Iris pigment epithelial cell (primary cell): ENCODE measurements at regions not wholly inside any gene's neighbourhood (a gene's known extent, or its start where the extent isn't known, plus 50 kb on each side); places are given as distances from the start of the nearest gene placed in this dataset.
A peak's percentile ranks its signal among the peaks of the same experiment; 100 is the strongest.

Source experiments
- DNase-seq: peaks from one replicate; pipeline ENCODE4 v3.0.0-alpha.2; 2011; ENCODE audit warnings: low read depth

DNA sequence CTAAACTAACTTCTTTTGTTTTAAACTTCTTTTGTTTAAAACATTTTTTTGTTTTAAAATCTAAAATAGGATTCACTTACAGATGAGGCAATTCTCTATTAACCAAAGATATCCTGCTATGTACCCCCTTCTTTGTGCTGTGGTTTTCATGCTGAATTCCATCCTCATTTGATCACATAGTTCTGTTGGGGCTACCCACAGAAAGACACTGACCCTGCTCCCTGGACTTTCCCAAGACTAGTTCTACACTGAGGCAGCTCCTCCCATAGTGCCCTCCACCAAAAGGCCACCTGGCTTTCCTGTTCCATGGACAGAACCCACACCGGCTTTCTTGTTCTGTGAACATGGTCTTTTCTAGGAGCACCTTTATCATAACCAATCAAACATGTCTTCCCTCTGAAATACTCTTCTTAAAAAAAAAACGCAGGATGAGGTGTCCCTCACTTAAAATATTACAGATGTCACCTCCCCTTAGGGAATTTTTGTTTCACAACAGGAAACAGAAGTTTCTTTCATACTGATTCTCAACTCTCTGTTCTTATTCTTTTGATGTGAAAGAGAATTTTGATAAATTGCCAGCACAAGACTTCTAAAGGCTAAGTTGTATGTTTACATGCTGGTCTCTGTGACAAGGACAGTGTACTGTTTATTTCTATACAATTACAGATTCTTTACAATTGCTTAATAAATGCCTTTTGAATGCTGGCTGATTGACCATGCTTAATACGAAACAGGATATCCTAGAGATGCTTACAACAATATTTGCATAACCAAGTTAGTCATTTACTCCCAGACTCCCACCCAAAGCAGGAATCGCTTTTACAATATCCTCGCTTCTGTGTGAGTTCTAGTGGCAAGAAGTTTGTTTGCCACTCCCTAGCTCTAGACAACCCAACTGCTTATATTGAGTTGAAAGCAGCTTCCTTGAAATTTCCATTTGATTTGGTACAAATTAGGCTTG is 300.4 kb downstream of the DTWD2 start:
- DNase-seq: no peak

DNA sequence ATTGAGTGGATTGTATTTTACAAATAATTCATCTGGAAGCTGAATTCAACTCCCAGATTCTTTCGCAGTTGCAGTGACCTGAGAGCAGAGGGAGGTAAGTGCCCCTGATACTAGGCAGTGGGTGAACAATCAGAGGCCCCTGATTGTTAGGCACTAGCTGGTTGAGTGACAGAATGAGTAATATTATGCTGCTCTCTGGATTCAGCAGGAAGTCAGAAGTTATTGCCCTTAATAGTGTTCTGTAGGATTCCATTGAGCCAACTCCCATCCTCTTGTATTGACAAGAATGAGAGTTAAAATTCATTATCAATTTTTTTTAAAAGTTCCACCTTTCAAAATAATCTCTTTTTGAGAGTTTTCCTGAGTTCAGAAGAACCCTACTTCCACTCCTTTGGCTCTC is 301.2 kb downstream of the DTWD2 start:
- no peak for DNase-seq

DNA sequence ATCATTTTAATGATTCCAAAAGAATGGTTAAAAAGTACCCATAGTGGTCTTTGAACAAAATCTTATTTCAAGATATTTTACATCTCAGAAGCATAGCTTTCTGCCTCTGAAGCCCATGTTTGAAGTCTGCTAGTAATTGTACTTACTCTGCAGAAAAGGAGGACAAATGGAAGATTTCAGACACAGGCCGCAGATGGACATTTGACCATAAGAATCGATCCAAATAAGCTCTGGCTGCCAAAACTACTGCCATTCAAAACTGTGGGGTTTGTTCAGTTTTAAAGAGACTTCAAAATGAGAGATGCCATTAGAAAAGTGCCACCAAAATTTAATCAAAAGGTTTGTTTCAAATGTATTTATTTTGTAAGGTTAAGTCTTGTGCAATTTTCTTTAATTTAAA is 306.7 kb downstream of the DTWD2 start:
- DNase-seq: no peak

DNA sequence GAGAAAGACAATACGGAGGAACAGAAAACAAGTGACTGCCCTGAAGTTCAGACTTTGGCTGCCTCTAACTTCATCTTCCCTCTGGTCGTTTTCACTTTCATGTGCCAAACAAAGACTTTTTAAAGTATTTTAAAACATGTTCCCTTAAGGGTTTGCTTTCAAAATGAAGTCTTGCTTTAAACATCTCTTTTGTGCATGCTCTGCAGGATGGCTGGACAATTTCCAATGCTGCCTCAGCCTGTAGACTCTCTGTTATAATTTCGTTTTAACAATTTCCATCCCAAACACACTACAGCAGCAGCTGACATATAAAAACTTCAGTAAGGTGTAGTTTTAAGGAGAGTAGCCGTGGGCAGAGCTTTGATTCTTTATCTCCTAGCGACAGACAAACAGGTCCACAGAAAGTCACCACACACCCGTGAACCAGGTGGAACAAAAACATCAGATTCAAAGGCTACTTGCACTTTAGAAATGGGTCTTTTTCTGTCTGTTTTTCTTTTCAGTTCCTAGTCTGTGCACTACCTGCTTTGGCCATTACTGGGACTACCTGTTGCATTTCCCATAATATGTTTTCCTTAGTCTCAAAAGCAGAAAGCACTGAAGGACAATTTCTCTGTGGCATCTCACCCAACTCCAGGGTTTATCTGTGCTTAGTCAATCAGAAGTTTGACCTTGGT is 308.9 kb downstream of the DTWD2 start:
- DNase-seq: no peak

DNA sequence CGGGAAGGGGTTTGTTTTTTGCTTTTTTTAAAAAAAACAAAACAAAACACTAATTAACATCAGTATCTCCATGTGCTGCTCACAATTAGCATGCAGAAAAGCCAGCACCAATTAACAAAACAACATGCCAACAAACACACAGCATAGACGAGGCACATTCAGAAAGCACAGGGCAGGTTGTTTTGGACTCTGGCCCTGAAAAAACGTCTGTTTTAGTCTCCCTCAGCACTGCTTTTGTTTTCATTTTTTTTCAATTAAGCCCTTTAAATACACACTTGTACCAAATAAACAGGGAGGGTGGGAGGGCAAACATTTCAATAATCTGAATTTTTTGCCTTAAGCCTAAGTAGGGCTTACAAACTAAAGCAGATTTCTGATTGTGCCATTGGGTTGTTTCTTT is 309.6 kb downstream of the DTWD2 start:
- DNase-seq: no peak

DNA sequence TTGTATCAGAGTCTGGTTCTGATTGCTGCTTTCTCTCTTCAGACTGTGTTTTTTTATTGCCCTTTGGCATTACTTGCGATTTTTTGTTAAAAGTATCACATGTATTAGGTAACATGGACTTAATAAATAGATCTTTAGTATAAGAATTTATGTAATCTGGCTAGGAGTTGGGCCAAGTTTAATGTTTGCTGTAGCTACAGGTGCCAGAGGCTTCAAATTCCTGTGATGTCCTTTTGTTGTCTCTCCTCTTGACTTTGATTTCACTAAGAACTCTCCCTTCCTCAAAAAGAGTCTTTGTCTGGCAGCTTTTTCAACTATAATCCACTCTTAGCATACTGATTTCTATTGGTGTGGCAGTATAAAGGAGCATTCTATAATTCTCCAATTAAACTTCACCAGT is 313.1 kb downstream of the DTWD2 start:
- no peak for DNase-seq

GRCh38 chr5:118657576-118657975 is 330.8 kb downstream of the DTWD2 start:
- DNase-seq: no peak

- DNase-seq: no peak
Observed at GRCh38 chr5:118653872-118654271, 334.5 kb downstream of the DTWD2 start.

DNA sequence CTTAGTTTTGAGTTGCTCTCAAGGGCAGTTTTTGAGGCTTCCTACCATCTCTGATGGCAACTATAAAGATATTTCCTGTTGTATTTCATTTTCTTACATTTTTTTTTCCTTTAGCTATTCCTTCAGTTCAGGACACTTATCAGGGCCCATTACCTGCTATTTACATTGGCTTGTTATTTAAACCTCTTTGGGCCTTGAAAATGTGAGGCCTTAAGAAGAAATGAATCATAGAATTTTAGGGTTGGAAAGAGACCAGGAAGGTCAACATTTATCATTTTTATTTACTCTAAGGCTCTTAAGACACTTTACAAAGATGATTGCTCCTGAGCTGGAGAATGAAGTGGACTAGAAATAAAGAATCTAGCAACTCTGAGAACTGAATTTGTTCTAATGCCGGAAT is 335.2 kb downstream of the DTWD2 start:
- DNase-seq: no peak

DNA sequence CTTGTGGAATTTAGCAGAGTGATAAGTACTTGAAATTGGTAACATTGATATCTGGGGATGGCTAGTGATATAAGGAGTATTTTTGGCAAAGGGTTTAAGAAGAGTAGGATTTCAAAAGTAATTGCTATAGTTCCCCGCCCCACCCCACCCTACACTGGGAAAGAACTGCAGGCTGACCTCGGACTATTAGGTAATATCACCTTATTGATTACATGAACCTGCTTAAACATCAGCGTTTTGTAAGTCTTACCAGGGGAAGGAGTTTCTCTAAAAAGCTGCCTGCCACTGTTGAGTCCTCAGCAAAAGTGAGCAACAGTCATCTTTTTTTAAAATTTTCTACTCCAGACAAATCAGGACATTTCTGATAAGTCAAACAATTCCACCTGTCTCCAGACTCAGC is 337.3 kb downstream of the DTWD2 start:
- no peak for DNase-seq

- no peak for DNase-seq
Observed at GRCh38 chr5:118647587-118647986, 340.8 kb downstream of the DTWD2 start.

- DNase-seq: no peak
Observed at GRCh38 chr5:118646917-118647316, 341.4 kb downstream of the DTWD2 start.

DNA sequence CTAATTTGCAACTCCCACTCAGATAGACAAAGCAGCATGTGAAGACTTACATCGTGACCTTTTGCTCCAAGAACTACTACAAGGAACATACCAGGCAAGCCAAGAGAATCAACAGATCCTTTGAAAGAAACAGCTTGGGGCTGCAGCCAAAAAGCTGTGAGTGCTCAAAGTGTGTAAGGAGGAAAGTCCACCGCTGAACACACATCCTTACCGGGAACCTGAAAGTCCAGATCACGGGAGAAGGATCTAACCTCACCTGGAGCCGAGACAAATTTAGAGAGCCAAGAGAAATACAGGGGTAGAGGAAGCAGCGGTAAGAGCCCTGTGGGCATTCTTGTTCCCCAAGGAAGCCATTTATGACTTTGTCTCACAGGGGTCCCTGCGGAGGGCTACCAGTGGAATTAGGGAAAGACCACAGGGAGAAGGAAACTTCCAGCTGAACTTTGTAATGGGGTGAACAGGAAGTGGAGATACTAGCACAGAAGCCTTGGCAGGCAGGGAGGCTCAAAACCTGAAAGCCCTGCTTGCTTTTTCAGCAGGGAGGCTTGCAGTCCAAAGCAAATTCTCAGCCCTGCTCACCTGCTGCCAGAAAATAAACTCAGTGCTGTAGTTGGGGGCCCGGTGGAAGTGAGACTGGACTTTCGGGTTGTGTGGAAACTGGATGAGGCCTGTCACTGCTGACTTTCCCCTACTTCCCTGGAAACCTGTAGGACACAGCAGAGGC is 350.2 kb downstream of the DTWD2 start:
- DNase-seq: no peak

GRCh38 chr5:118628660-118629354 is 359.5 kb downstream of the DTWD2 start:
- no peak for DNase-seq

DNA sequence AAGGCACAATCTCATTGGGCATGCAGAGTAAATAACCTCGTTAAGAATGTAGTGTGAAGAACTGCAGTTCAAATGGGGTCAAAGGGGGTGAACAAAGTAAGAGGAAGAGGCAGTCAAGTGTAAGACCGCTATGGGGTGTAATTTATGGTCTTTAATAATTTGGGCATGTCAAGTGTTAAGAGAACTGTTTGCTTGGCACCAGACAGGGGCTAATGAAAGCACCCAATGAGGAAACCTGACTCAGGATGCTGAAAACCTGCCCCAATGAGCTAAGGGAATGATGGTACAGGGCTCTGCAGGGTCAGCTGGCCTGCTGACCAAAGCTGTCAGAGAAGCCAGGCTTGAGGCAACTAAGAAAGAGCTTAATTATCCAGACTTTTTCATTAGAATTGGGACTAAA is 368.1 kb downstream of the DTWD2 start:
- no peak for DNase-seq

- no peak for DNase-seq
Observed at GRCh38 chr5:118619823-118620222, 368.5 kb downstream of the DTWD2 start.

DNA sequence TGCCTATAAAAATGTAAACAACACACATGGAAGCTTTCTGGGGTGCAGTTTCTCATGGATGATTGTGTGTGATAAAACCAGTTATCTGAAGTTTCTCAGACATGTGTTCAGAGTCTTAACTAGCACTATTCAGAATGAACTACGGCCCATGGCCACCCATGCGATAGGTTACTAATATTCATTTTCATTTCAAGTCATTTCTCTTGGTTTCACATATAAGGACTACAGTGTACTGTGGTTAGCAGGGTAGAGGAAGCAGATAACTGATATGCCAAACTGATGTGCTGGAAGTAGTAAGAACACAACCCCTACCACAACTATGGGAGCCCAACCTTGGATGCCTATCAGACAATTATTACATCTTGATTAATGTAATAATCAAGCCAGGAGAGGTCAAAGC is 372.1 kb downstream of the DTWD2 start:
- DNase-seq: no peak

GRCh38 chr5:118614731-118615456 is 373.5 kb downstream of the DTWD2 start:
- no peak for DNase-seq

- peak; percentile 14 for DNase-seq
Observed at GRCh38 chr5:118611332-118611945, 376.9 kb downstream of the DTWD2 start.

DNA sequence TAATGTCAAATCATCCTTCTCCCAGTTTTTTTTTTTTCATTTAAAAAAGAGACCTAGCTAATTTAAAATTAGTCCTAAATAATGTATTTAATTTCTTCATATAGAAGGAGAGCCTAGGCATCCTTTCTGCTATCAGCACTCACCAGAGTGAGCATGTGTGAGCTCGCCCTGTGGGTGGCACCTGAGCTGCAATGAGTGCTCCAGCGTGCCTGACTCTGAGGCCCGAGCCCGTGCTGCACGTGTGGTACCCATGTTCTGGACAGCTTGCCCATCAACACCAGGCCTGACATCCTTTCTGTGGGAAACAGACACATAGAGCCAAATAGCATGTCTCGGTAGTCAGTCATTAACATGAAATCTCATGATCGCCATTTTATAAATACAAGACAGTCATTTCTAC is 381.4 kb downstream of the DTWD2 start:
- DNase-seq: no peak

- DNase-seq: no peak
Observed at GRCh38 chr5:118605761-118606160, 382.6 kb downstream of the DTWD2 start.
